Cardiac fibroblast (primary cell): ENCODE measurements at regions not wholly inside any gene's neighbourhood (a gene's known extent, or its start where the extent isn't known, plus 50 kb on each side); places are given as distances from the start of the nearest gene placed in this dataset.

ENCODE experiments used
- DNase-seq, 2 donors: peaks; one replicate each; pipeline versions ENCODE4 v3.0.0 to v3.0.0-alpha.2; 2010; ENCODE audit warnings: low read depth in 2 of 2
- H3K4me3 ChIP-seq, 2 donors: replicated peaks in 1 of 2; 1 replicate in 1 of 2; 2 replicates in 1 of 2; pipeline ENCODE4 v1.5.1; 2011; ENCODE audit warnings: low read depth in 2 of 2, low read length in 2 of 2, mild to moderate bottlenecking in 2 of 2, moderate library complexity in 1 of 2
- TF ChIP-seq, protein P1 (sequence below): IDR thresholded peaks from one replicate; pipeline ENCODE4 v1.5.1; 2011; ENCODE audit warnings: low read depth, mild to moderate bottlenecking, low read length, inconsistent platforms

DNA sequence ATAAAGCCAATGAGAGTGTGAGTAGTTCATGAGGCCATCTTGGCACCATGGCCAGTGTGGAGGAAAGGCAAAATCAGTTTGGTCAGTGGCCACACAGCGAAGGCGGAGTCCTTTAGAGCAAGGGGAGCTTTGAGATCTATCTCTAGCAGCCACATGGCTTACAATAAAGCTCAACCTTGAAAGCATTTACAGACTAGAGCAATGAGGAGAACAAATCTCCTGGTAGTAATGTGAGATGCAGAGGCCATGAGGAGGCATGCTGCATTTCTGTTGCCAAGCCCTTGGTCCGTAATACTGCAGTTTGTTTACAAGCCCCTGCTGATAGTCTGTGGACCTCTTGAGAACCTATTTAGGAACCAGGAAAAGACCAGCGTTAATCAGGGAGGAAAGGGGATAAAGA lies 381.5 kb upstream of the C2CD4B start:
- DNase-seq, result no peak
- TF ChIP-seq, protein P1, sequence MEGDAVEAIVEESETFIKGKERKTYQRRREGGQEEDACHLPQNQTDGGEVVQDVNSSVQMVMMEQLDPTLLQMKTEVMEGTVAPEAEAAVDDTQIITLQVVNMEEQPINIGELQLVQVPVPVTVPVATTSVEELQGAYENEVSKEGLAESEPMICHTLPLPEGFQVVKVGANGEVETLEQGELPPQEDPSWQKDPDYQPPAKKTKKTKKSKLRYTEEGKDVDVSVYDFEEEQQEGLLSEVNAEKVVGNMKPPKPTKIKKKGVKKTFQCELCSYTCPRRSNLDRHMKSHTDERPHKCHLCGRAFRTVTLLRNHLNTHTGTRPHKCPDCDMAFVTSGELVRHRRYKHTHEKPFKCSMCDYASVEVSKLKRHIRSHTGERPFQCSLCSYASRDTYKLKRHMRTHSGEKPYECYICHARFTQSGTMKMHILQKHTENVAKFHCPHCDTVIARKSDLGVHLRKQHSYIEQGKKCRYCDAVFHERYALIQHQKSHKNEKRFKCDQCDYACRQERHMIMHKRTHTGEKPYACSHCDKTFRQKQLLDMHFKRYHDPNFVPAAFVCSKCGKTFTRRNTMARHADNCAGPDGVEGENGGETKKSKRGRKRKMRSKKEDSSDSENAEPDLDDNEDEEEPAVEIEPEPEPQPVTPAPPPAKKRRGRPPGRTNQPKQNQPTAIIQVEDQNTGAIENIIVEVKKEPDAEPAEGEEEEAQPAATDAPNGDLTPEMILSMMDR, result no peak
- no peak overlapping the region for H3K4me3 ChIP-seq

DNA sequence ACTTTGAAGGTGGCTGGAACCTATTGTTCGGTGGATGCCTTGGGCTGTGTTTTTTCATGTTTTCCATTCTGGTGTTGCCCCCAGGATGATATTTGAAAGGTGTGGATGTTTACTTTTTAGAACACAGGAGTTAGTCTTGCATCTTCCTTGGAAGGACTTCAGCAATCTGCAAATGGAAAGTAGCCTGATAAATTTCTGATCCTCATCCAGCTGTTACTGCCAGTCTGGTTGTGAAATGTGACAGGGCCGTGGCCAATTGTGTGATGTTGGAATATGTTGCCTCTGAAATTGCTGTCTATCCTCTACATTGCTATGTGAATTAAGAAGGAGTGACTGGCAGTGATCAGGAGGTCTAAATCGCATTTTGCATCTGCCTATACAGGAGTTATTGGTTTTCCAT lies 382.5 kb upstream of the C2CD4B start:
- DNase-seq, result peak in 1 of 2 donors; percentile 42

DNA sequence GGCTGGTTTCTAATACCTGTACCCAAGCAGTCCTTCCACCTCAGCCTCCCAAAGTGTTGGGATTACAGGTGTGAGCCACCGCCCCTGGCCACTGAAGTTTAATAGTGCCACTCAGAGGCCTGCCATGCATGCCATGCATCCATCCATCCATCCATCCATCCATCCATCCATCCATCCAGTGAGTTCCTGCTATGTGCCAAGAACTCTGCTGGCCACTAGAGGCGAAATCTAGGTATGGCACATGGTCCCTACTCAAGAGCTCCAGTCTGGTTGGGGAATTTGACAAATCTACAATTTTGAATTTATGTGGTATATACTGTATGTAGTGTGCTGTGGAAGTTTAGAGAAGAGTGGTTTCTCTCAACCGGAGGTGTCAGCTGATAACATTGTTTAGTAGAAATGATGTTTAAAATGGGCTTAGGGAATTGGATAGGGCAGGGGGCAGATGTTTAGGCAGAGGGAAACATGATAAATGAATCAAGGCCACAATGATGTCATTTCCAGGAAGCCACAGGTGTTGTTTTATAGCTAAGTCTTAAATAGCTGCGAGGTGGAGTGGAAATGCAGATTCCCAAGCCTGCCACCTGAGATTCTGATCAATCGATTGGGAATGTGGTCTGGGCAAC lies 384.4 kb upstream of the C2CD4B start:
- peak; percentile 44 to 59 for DNase-seq
- TF ChIP-seq, protein P1, result peak; percentile 72
- H3K4me3 ChIP-seq, result no peak overlapping the region

More for the DNA sequence above, 382.5 kb upstream of the C2CD4B start:
- TF ChIP-seq, protein P1, result no peak
- no peak overlapping the region for H3K4me3 ChIP-seq

DNA sequence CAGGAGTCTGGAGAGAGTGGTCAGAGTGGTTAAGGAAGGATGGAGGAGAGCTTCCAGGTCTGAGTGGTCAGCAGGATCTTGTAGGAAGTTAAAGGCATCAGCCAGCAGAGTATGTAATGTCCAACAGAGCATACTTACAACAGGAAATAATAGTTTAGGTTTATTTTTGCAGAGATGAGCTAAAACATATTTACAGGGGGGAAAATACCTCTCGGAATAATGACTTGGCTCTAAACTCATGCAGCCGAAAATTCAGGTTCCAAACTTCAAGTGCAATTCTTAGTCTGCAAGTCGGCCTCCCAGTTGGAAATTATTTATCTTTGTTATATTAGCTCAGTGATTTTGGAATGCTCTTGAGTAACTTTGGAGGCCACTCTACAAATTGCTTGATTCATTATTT lies 385.0 kb upstream of the C2CD4B start:
- TF ChIP-seq, protein P1, result no peak

DNA sequence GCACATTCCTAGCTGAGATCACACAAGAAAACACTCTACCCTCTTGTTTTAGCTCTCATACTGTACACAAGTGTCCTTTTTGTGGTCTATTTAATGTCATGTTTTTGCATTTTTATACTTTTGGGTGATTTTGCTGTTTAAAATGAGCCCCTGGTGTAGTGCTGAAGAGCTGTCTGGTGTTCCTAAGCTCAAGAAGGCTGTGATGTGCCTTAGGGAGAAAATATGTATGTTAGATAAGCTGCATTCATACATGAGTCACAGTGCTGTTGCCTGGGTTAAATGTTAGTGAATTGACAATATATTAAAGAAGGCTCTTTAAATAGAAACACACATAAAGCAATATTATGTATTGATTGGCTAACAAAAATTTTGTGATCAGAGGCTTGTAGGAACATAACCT lies 387.4 kb upstream of the C2CD4B start:
- peak in 1 of 2 donors; percentile 5 for DNase-seq
- TF ChIP-seq, protein P1, result no peak
- no peak overlapping the region for H3K4me3 ChIP-seq

More for the DNA sequence above, 385.0 kb upstream of the C2CD4B start:
- no peak for DNase-seq
- H3K4me3 ChIP-seq, result no peak overlapping the region

DNA sequence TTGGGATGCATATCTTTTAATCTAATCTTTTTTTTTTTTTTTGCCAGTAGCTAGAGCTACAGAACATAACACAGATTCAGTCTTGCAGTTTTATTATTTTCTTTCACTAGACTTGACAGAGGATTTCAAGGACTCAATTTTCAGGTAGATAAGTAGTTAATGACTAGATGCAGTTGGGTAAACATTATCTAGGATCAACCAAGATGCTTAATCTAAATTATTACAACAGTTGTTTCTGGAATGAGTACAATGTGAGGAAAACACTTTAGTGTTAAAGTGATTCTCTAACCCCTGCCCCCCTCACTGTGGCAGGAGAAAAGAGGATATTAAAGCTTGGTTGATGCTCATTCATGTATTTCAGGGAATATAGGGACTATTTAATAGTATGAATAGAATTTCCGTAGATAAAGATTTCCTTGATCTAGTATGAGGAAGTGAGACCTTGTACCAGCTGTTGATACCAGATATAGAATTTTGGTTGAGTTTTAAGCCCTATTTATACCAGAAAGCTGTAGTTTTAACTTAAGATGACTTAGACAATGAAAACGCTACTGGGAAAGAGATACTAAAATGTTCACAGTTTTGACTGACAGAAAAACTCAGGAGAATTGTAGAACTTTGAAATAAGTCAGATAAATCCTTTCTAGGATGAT lies 389.0 kb upstream of the C2CD4B start:
- no peak overlapping the region for H3K4me3 ChIP-seq
- TF ChIP-seq, protein P1, result no peak

More for the DNA sequence above, 389.0 kb upstream of the C2CD4B start:
- DNase-seq, result no peak
